GM12878 (cell line): ENCODE measurements at regions not wholly inside any gene's neighbourhood (a gene's known extent, or its start where the extent isn't known, plus 50 kb on each side); places are given as distances from the start of the nearest gene placed in this dataset.

ENCODE experiments used
- ATAC-seq: fragments of 200-7000 bp; cut with Tn5 transposase; 3 replicates; pipeline ENCODE4 v1.9.1; 2020; ENCODE audit warnings: mild to moderate bottlenecking, moderate library complexity
- BruUV-seq: library from RNA; stranded (reverse); fragments of 400-500 nt; replicated peaks from 2 replicates; lab custom pipeline; 2021; lab: Mats Ljungman, UMichigan
- CTCF ChIA-PET: fragments of 300-600 bp; sonication (Branson Sonifier 250); formaldehyde crosslinking; extraction: SDS; loops from one replicate; lab custom pipeline; 2021; ENCODE audit warnings: inconsistent platforms; lab: Yijun Ruan, JAX
- POLR2A ChIA-PET: fragments of 350-600 bp; formaldehyde crosslinking; extraction: SDS; loops from one replicate; lab custom pipeline; 2021; ENCODE audit warnings: inconsistent platforms; lab: Charles Lee
- RAD21 ChIA-PET: fragments of 300-600 bp; sonication (Branson Sonifier 250); formaldehyde crosslinking; loops from one replicate; lab custom pipeline; 2023; ENCODE audit warnings: antibody characterized with exemption; ENCODE audit not compliant: unreplicated experiment; lab: Charles Lee
- SMC1A ChIA-PET: fragments of 300-600 bp; sonication (Branson Sonifier 250); formaldehyde crosslinking; loops from one replicate; lab custom pipeline; 2023; ENCODE audit not compliant: unreplicated experiment, uncharacterized antibody; lab: Charles Lee
- DNase-seq: peaks from one replicate; pipeline ENCODE4 v3.0.0-alpha.2; 2011; ENCODE audit warnings: low read depth, low spot score
- FAIRE-seq: peaks from 3 replicates; lab custom pipeline; 2011; peaks lifted over from hg19 to GRCh38; lab: Jason Lieb, UNC
- H2AFZ ChIP-seq: 2 replicates; pipeline ENCODE4 v1.6.0; 2011; ENCODE audit warnings: low read depth, low read length, control low read depth; ENCODE audit not compliant: control insufficient read depth
- H3K27ac ChIP-seq: 2 replicates; pipeline ENCODE4 v1.5.1; 2011; ENCODE audit warnings: control low read depth; ENCODE audit not compliant: control insufficient read depth, insufficient read depth
- H3K27me3 ChIP-seq, 2 experiments: replicated peaks in 1 of 2; 2 replicates each; pipeline versions ENCODE4 v1.6.0 to v1.6.1; 2011; ENCODE audit warnings: low read length in 1 of 2; ENCODE audit not compliant: control insufficient read depth in 2 of 2, insufficient read depth in 2 of 2
- H3K36me3 ChIP-seq, 2 experiments: 2 replicates each; pipeline ENCODE4 v1.5.1; 2011; ENCODE audit warnings: low read length in 1 of 2; ENCODE audit not compliant: control insufficient read depth in 2 of 2, insufficient read depth in 2 of 2
- H3K4me1 ChIP-seq: 2 replicates; pipeline ENCODE4 v1.6.1; 2011; ENCODE audit warnings: mild to moderate bottlenecking, low read length, moderate library complexity, mixed read lengths; ENCODE audit not compliant: control insufficient read depth, insufficient read depth
- H3K4me2 ChIP-seq: 2 replicates; pipeline ENCODE4 v1.6.0; 2011; ENCODE audit warnings: control low read depth; ENCODE audit not compliant: control insufficient read depth, insufficient read depth
- H3K4me3 ChIP-seq: fragments of 200-600 bp; sonication (generic); 2 replicates; pipeline ENCODE4 v1.5.1; 2016
- H3K79me2 ChIP-seq: 2 replicates; pipeline ENCODE4 v1.6.0; 2011; ENCODE audit warnings: low read length; ENCODE audit not compliant: control insufficient read depth, insufficient read depth
- H3K9ac ChIP-seq: 2 replicates; pipeline ENCODE4 v1.8.0; 2011; ENCODE audit warnings: low read length, control low read depth, mixed read lengths; ENCODE audit not compliant: control insufficient read depth, insufficient read depth
- H3K9me3 ChIP-seq: replicated peaks from 3 replicates; pipeline ENCODE4 v1.5.1; 2011; ENCODE audit warnings: mild to moderate bottlenecking, low read length; ENCODE audit not compliant: control insufficient read depth, insufficient read depth
- H4K20me1 ChIP-seq: 2 replicates; pipeline ENCODE4 v1.6.0; 2011; ENCODE audit not compliant: control insufficient read depth, insufficient read depth
- BHLHE40 ChIP-seq, 2 experiments: fragments of 450-650 bp in 1 of 2; IDR thresholded peaks; 2 replicates each; pipeline ENCODE4 v1.6.1; 2011 to 2017; ENCODE audit warnings: low read depth in 2 of 2, borderline replicate concordance in 1 of 2, improper control_type of control experiment in 1 of 2, low read length in 1 of 2, mild to moderate bottlenecking in 1 of 2
- CBFB ChIP-seq: IDR thresholded peaks from 2 replicates; pipeline ENCODE4 v1.6.1; 2016; ENCODE audit warnings: antibody characterized with exemption, low read depth
- CBX3 ChIP-seq: fragments of 200-600 bp; sonication (generic); IDR thresholded peaks from 2 replicates; pipeline ENCODE4 v1.6.1; 2016; ENCODE audit warnings: low read depth, borderline replicate concordance
- EED ChIP-seq: sonication (generic); IDR thresholded peaks from 2 replicates; pipeline ENCODE4 v1.6.1; 2016; ENCODE audit warnings: antibody characterized with exemption, low read depth
- IKZF1 ChIP-seq: fragments of 450-650 bp; conservative IDR thresholded peaks from 2 replicates; pipeline ENCODE4 v1.6.1; 2017; ENCODE audit warnings: antibody characterized with exemption, mild to moderate bottlenecking
- RB1 ChIP-seq: fragments of 450-650 bp; formaldehyde crosslinking; IDR thresholded peaks from 2 replicates; pipeline ENCODE4 v1.6.1; 2017; ENCODE audit warnings: mild to moderate bottlenecking, borderline replicate concordance
- SREBF2 ChIP-seq: IDR thresholded peaks from 2 replicates; pipeline ENCODE4 v1.6.1; 2012; ENCODE audit warnings: mild to moderate bottlenecking, low read length
- WGBS: methylation state at CpG from one replicate; pipeline ENCODE4 v1.1.6; 2016; ENCODE audit warnings: low lambda C conversion rate; ENCODE audit not compliant: insufficient replicate concordance, insufficient coverage; ENCODE audit errors: missing lambda C conversion rate; 5-methylcytosine and 5-hydroxymethylcytosine counted together
- in situ Hi-C: fragments of 300-500 bp; cut with MboI; formaldehyde crosslinking; loops from 9 replicates; pipeline ENCODE4 v1.14.3; 2018; ENCODE audit warnings: mixed read lengths
- intact Hi-C: fragments of 100-400 bp; cut with micrococcal nuclease; formaldehyde crosslinking; loops from one replicate; pipeline ENCODE4 v1.14.2; 2022; ENCODE audit not compliant: unreplicated experiment
- TF ChIP-seq, protein P1 (sequence below): fragments of 450-650 bp; IDR thresholded peaks from 2 replicates; pipeline ENCODE4 v1.6.1; 2017; ENCODE audit warnings: mild to moderate bottlenecking, low read depth, inconsistent platforms; ENCODE audit not compliant: poor library complexity, severe bottlenecking
- TF ChIP-seq, protein P2 (sequence below): fragments of 450-650 bp; IDR thresholded peaks from 2 replicates; pipeline ENCODE4 v1.6.1; 2016; ENCODE audit warnings: mild to moderate bottlenecking
- TF ChIP-seq, protein P3 (sequence below): fragments of 450-650 bp; IDR thresholded peaks from 2 replicates; pipeline ENCODE4 v1.6.1; 2017; ENCODE audit warnings: mild to moderate bottlenecking, moderate library complexity
- TF ChIP-seq, protein P4 (sequence below): fragments of 450-650 bp; conservative IDR thresholded peaks from 2 replicates; pipeline ENCODE4 v1.6.1; 2017; ENCODE audit warnings: mild to moderate bottlenecking, moderate library complexity
- TF ChIP-seq, protein P5 (sequence below): fragments of 450-650 bp; IDR thresholded peaks from 2 replicates; pipeline ENCODE4 v1.6.1; 2017; ENCODE audit warnings: antibody characterized with exemption, mild to moderate bottlenecking, moderate library complexity

DNA sequence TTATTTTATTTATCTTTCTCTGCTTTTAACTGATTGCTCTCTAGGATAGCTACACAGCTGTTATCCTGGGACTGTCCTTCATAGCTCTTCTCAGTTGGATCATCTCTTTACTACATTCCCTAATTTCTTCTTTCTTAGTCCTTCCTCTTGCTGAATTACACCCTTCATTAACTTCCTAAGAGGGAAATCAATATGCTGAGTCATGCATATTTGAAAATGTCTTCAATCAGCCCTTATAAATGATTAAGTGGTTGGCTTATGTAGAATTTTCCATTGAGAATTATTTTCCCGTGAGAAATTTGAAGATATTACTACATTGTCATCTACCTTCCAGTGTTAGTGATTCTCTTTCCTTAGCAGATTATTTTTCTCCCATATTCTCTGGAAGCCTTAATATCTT lies 214.2 kb downstream of the SOCS6 start:
- 76% methylated on average over 1 of the region's 1 CpG for WGBS
- in situ Hi-C loops: no loop called here
- TF ChIP-seq, protein P1, sequence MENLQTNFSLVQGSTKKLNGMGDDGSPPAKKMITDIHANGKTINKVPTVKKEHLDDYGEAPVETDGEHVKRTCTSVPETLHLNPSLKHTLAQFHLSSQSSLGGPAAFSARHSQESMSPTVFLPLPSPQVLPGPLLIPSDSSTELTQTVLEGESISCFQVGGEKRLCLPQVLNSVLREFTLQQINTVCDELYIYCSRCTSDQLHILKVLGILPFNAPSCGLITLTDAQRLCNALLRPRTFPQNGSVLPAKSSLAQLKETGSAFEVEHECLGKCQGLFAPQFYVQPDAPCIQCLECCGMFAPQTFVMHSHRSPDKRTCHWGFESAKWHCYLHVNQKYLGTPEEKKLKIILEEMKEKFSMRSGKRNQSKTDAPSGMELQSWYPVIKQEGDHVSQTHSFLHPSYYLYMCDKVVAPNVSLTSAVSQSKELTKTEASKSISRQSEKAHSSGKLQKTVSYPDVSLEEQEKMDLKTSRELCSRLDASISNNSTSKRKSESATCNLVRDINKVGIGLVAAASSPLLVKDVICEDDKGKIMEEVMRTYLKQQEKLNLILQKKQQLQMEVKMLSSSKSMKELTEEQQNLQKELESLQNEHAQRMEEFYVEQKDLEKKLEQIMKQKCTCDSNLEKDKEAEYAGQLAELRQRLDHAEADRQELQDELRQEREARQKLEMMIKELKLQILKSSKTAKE: no peak
- TF ChIP-seq RB1: no peak
- no peak for TF ChIP-seq EED
- no peak for TF ChIP-seq IKZF1
- no peak for TF ChIP-seq CBX3
- TF ChIP-seq, protein P2, sequence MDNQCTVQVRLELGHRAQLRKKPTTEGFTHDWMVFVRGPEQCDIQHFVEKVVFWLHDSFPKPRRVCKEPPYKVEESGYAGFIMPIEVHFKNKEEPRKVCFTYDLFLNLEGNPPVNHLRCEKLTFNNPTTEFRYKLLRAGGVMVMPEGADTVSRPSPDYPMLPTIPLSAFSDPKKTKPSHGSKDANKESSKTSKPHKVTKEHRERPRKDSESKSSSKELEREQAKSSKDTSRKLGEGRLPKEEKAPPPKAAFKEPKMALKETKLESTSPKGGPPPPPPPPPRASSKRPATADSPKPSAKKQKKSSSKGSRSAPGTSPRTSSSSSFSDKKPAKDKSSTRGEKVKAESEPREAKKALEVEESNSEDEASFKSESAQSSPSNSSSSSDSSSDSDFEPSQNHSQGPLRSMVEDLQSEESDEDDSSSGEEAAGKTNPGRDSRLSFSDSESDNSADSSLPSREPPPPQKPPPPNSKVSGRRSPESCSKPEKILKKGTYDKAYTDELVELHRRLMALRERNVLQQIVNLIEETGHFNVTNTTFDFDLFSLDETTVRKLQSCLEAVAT: no peak
- TF ChIP-seq, protein P3, sequence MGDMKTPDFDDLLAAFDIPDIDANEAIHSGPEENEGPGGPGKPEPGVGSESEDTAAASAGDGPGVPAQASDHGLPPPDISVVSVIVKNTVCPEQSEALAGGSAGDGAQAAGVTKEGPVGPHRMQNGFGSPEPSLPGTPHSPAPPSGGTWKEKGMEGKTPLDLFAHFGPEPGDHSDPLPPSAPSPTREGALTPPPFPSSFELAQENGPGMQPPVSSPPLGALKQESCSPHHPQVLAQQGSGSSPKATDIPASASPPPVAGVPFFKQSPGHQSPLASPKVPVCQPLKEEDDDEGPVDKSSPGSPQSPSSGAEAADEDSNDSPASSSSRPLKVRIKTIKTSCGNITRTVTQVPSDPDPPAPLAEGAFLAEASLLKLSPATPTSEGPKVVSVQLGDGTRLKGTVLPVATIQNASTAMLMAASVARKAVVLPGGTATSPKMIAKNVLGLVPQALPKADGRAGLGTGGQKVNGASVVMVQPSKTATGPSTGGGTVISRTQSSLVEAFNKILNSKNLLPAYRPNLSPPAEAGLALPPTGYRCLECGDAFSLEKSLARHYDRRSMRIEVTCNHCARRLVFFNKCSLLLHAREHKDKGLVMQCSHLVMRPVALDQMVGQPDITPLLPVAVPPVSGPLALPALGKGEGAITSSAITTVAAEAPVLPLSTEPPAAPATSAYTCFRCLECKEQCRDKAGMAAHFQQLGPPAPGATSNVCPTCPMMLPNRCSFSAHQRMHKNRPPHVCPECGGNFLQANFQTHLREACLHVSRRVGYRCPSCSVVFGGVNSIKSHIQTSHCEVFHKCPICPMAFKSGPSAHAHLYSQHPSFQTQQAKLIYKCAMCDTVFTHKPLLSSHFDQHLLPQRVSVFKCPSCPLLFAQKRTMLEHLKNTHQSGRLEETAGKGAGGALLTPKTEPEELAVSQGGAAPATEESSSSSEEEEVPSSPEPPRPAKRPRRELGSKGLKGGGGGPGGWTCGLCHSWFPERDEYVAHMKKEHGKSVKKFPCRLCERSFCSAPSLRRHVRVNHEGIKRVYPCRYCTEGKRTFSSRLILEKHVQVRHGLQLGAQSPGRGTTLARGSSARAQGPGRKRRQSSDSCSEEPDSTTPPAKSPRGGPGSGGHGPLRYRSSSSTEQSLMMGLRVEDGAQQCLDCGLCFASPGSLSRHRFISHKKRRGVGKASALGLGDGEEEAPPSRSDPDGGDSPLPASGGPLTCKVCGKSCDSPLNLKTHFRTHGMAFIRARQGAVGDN: no peak
- TF ChIP-seq, protein P4, sequence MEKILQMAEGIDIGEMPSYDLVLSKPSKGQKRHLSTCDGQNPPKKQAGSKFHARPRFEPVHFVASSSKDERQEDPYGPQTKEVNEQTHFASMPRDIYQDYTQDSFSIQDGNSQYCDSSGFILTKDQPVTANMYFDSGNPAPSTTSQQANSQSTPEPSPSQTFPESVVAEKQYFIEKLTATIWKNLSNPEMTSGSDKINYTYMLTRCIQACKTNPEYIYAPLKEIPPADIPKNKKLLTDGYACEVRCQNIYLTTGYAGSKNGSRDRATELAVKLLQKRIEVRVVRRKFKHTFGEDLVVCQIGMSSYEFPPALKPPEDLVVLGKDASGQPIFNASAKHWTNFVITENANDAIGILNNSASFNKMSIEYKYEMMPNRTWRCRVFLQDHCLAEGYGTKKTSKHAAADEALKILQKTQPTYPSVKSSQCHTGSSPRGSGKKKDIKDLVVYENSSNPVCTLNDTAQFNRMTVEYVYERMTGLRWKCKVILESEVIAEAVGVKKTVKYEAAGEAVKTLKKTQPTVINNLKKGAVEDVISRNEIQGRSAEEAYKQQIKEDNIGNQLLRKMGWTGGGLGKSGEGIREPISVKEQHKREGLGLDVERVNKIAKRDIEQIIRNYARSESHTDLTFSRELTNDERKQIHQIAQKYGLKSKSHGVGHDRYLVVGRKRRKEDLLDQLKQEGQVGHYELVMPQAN: no peak
- TF ChIP-seq SREBF2: no peak
- no peak for TF ChIP-seq BHLHE40 (IDR thresholded peaks at IDR 0.05; ENCODE audit: borderline replicate concordance in 1 of 2, low read depth in 2 of 2, low read length in 1 of 2)
- TF ChIP-seq CBFB: no peak
- TF ChIP-seq, protein P5, sequence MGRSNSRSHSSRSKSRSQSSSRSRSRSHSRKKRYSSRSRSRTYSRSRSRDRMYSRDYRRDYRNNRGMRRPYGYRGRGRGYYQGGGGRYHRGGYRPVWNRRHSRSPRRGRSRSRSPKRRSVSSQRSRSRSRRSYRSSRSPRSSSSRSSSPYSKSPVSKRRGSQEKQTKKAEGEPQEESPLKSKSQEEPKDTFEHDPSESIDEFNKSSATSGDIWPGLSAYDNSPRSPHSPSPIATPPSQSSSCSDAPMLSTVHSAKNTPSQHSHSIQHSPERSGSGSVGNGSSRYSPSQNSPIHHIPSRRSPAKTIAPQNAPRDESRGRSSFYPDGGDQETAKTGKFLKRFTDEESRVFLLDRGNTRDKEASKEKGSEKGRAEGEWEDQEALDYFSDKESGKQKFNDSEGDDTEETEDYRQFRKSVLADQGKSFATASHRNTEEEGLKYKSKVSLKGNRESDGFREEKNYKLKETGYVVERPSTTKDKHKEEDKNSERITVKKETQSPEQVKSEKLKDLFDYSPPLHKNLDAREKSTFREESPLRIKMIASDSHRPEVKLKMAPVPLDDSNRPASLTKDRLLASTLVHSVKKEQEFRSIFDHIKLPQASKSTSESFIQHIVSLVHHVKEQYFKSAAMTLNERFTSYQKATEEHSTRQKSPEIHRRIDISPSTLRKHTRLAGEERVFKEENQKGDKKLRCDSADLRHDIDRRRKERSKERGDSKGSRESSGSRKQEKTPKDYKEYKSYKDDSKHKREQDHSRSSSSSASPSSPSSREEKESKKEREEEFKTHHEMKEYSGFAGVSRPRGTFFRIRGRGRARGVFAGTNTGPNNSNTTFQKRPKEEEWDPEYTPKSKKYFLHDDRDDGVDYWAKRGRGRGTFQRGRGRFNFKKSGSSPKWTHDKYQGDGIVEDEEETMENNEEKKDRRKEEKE: no peak

More for the DNA sequence above, 214.2 kb downstream of the SOCS6 start:
- H3K9ac ChIP-seq: no peak overlapping the region
- DNase-seq: no peak
- BruUV-seq: no TSS peak
- H3K27me3 ChIP-seq: no peaks in the 10 kb centered on the region
- H3K4me1 ChIP-seq: no peaks in the 10 kb centered on the region
- H2AFZ ChIP-seq: no peak overlapping the region
- FAIRE-seq: no peak
- POLR2A ChIA-PET: no interaction called here
- no peaks in the 10 kb centered on the region for H4K20me1 ChIP-seq
- H3K4me3 ChIP-seq: no peak overlapping the region
- intact Hi-C loops: no loop called here
- no peaks in the 10 kb centered on the region for H3K79me2 ChIP-seq
- SMC1A ChIA-PET: no interaction called here
- no peak overlapping the region for H3K4me2 ChIP-seq
- no peak overlapping the region for H3K27ac ChIP-seq
- CTCF ChIA-PET: no interaction called here
- no peak for ATAC-seq
- no peaks in the 10 kb centered on the region for H3K36me3 ChIP-seq
- no peaks in the 10 kb centered on the region for H3K9me3 ChIP-seq
- RAD21 ChIA-PET: no interaction called here
